Caco-2 (cell line): ENCODE measurements at regions not wholly inside any gene's neighbourhood (a gene's known extent, or its start where the extent isn't known, plus 50 kb on each side); places are given as distances from the start of the nearest gene placed in this dataset.

ENCODE experiments used
- BruUV-seq: library from RNA; stranded (reverse); fragments of 400-500 nt; replicated peaks from 2 replicates; lab custom pipeline; 2021; lab: Mats Ljungman, UMichigan
- CTCF ChIA-PET: fragments of 300-600 bp; sonication (Branson Sonifier 250); formaldehyde crosslinking; loops from one replicate; lab custom pipeline; 2022; ENCODE audit warnings: antibody characterized with exemption; lab: Charles Lee
- POLR2A ChIA-PET: fragments of 300-600 bp; sonication (Branson Sonifier 250); formaldehyde crosslinking; loops from one replicate; lab custom pipeline; 2022; ENCODE audit warnings: antibody characterized with exemption; lab: Charles Lee
- DNase-seq, 2 experiments: peaks; one replicate each; pipeline versions ENCODE4 v3.0.0 to v3.0.0-alpha.2; 2020 to 2022
- H3K27me3 ChIP-seq: replicated peaks from 2 replicates; pipeline ENCODE4 v1.6.0; 2011; ENCODE audit warnings: low read length; ENCODE audit not compliant: control insufficient read depth, insufficient read depth
- H3K36me3 ChIP-seq: 2 replicates; pipeline ENCODE4 v1.5.1; 2011; ENCODE audit warnings: low read length; ENCODE audit not compliant: control insufficient read depth, insufficient read depth
- H3K4me1 ChIP-seq: fragments of 250-450 bp; sonication (Bioruptor Pico); 2 replicates; pipeline ENCODE4 v1.5.1; 2020; ENCODE audit warnings: mild to moderate bottlenecking
- H3K4me3 ChIP-seq: 2 replicates; pipeline ENCODE4 v1.5.1; 2011; ENCODE audit warnings: low read depth, mild to moderate bottlenecking, control low read depth, low read length
- H3K9me3 ChIP-seq: fragments of 250-450 bp; sonication (Bioruptor Pico); 2 replicates; pipeline ENCODE4 v1.5.1; 2020; ENCODE audit warnings: mild to moderate bottlenecking, moderate library complexity
- H3K27ac Mint-ChIP-seq: one replicate; pipeline ENCODE4 v1.8.0; 2022; ENCODE audit warnings: mixed read lengths; ENCODE audit not compliant: unreplicated experiment
- H3K27me3 Mint-ChIP-seq: one replicate; pipeline ENCODE4 v1.8.0; 2022; ENCODE audit warnings: mixed read lengths; ENCODE audit not compliant: insufficient read depth, unreplicated experiment
- H3K36me3 Mint-ChIP-seq: one replicate; pipeline ENCODE4 v1.8.0; 2022; ENCODE audit warnings: mild to moderate bottlenecking, mixed read lengths; ENCODE audit not compliant: insufficient read depth, unreplicated experiment
- H3K4me1 Mint-ChIP-seq: one replicate; pipeline ENCODE4 v1.8.0; 2022; ENCODE audit warnings: low read depth, mixed read lengths; ENCODE audit not compliant: unreplicated experiment
- H3K4me3 Mint-ChIP-seq: one replicate; pipeline ENCODE4 v1.8.0; 2022; ENCODE audit warnings: mild to moderate bottlenecking, moderate library complexity, mixed read lengths; ENCODE audit not compliant: unreplicated experiment
- H3K9me3 Mint-ChIP-seq: one replicate; pipeline ENCODE4 v1.8.0; 2022; ENCODE audit warnings: mixed read lengths; ENCODE audit not compliant: unreplicated experiment
- CTCF ChIP-seq, 2 experiments: fragments of 200-600 bp in 1 of 2; IDR thresholded peaks; 1 replicate in 1 of 2; 2 replicates in 1 of 2; pipeline versions ENCODE4 v1.5.1 to v1.8.0; 2011 to 2022; ENCODE audit warnings: antibody characterized with exemption in 1 of 2, control low read depth in 1 of 2, inconsistent platforms in 1 of 2, low read depth in 1 of 2, low read length in 1 of 2, mild to moderate bottlenecking in 1 of 2, moderate library complexity in 1 of 2; ENCODE audit not compliant: insufficient read depth in 1 of 2, severe bottlenecking in 1 of 2, unreplicated experiment in 1 of 2
- intact Hi-C: fragments of 100-400 bp; cut with micrococcal nuclease; formaldehyde crosslinking; loops from one replicate; pipeline ENCODE4 v1.10.0; 2022; ENCODE audit not compliant: unreplicated experiment

GRCh38 chr15:53397041-53397616, 362.3 kb downstream of the WDR72 start:
- no peaks in the 10 kb centered on the region for H3K9me3 Mint-ChIP-seq
- no peaks in the 10 kb centered on the region for H3K36me3 Mint-ChIP-seq
- H3K27me3 ChIP-seq, result no peaks in the 10 kb centered on the region; the same call in 1 of the 2 replicates
- CTCF ChIA-PET, result no interaction called here
- no peak overlapping the region for H3K4me3 ChIP-seq
- H3K4me3 Mint-ChIP-seq, result no peak overlapping the region
- peaks cover 5% of the 10 kb centered on the region for H3K27me3 Mint-ChIP-seq
- no peak for TF ChIP-seq CTCF (IDR thresholded peaks at IDR 0.05; ENCODE audit: insufficient read depth in 1 of 2, low read depth in 1 of 2, low read length in 1 of 2, severe bottlenecking in 1 of 2, unreplicated experiment in 1 of 2)
- H3K36me3 ChIP-seq, result no peaks in the 10 kb centered on the region
- no peaks in the 10 kb centered on the region for H3K4me1 Mint-ChIP-seq
- BruUV-seq, result no TSS peak
- POLR2A ChIA-PET, result no interaction called here
- no peaks in the 10 kb centered on the region for H3K9me3 ChIP-seq
- no peaks in the 10 kb centered on the region for H3K4me1 ChIP-seq
- DNase-seq, result no peak
- no peak overlapping the region for H3K27ac Mint-ChIP-seq
- intact Hi-C loops, result no loop called here

GRCh38 chr15:53395871-53396270, 363.6 kb downstream of the WDR72 start:
- Mint-ChIP-seq H3K27ac (no peak overlapping the region), H3K27me3 (peaks cover 9% of the 10 kb centered on the region), H3K4me3 (no peak overlapping the region), H3K4me1 (no peaks in the 10 kb centered on the region), H3K9me3 (no peaks in the 10 kb centered on the region), H3K36me3 (no peaks in the 10 kb centered on the region)
- intact Hi-C loops, result no loop called here
- H3K36me3 ChIP-seq, result no peaks in the 10 kb centered on the region
- no peak for TF ChIP-seq CTCF (IDR thresholded peaks at IDR 0.05; ENCODE audit: insufficient read depth in 1 of 2, low read depth in 1 of 2, low read length in 1 of 2, severe bottlenecking in 1 of 2, unreplicated experiment in 1 of 2)
- no peak overlapping the region for H3K4me3 ChIP-seq
- CTCF ChIA-PET, result no interaction called here
- no peaks in the 10 kb centered on the region for H3K4me1 ChIP-seq
- POLR2A ChIA-PET, result no interaction called here
- no TSS peak for BruUV-seq
- H3K27me3 ChIP-seq, result no peaks in the 10 kb centered on the region; the same call in 1 of the 2 replicates
- DNase-seq, result no peak
- H3K9me3 ChIP-seq, result no peaks in the 10 kb centered on the region

GRCh38 chr15:53390549-53390948, 368.9 kb downstream of the WDR72 start:
- no peaks in the 10 kb centered on the region for H3K9me3 ChIP-seq
- intact Hi-C loops, result no loop called here
- Mint-ChIP-seq H3K36me3 (no peaks in the 10 kb centered on the region), H3K4me3 (no peak overlapping the region), H3K9me3 (no peaks in the 10 kb centered on the region), H3K27me3 (peaks cover 4% of the 10 kb centered on the region), H3K4me1 (no peaks in the 10 kb centered on the region), H3K27ac (no peak overlapping the region)
- DNase-seq, result no peak
- no peak overlapping the region for H3K4me3 ChIP-seq
- BruUV-seq, result no TSS peak
- H3K4me1 ChIP-seq, result no peaks in the 10 kb centered on the region
- no peaks in the 10 kb centered on the region for H3K36me3 ChIP-seq
- ChIA-PET CTCF (no interaction called here), POLR2A (no interaction called here)
- H3K27me3 ChIP-seq, result no peaks in the 10 kb centered on the region
- no peak for TF ChIP-seq CTCF (IDR thresholded peaks at IDR 0.05; ENCODE audit: insufficient read depth in 1 of 2, low read depth in 1 of 2, low read length in 1 of 2, severe bottlenecking in 1 of 2, unreplicated experiment in 1 of 2)
